ENCODE measurements at regions not wholly inside any gene's neighbourhood (a gene's known extent, or its start where the extent isn't known, plus 50 kb on each side); places are given as distances from the start of the nearest gene placed in this dataset.

DNA sequence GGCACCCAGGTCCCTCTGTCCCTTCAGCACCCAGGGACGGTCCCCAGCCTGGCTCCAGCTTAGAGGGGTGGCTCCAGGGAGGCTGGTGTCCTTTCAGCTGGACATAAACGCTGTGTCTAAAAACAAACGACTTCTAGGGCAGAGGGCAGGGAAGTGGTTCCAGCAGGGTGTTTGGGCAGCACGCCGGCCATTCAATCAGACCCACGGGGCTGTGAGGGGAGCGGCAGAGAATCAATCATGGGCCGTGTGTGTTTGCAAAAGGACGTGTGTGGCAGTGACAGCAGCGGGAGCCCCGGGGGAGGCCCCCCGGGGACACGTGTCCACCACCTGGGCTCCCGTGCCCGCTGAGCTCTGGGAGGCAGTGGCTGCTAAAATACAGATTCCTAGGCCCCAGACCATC lies 127.7 kb downstream of the MN1 start:
- CTCF ChIA-PET: no interaction called here
- POLR2A ChIA-PET (ENCODE audit: low non-redundant PET): no interaction called here
- peak overlapping the region; percentile 88 for H3K27ac ChIP-seq
- no peak for DNase-seq (ENCODE audit: low spot score)
- TF ChIP-seq, protein P1, sequence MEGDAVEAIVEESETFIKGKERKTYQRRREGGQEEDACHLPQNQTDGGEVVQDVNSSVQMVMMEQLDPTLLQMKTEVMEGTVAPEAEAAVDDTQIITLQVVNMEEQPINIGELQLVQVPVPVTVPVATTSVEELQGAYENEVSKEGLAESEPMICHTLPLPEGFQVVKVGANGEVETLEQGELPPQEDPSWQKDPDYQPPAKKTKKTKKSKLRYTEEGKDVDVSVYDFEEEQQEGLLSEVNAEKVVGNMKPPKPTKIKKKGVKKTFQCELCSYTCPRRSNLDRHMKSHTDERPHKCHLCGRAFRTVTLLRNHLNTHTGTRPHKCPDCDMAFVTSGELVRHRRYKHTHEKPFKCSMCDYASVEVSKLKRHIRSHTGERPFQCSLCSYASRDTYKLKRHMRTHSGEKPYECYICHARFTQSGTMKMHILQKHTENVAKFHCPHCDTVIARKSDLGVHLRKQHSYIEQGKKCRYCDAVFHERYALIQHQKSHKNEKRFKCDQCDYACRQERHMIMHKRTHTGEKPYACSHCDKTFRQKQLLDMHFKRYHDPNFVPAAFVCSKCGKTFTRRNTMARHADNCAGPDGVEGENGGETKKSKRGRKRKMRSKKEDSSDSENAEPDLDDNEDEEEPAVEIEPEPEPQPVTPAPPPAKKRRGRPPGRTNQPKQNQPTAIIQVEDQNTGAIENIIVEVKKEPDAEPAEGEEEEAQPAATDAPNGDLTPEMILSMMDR (conservative IDR thresholded peaks at IDR 0.05; ENCODE audit: low read depth): no peak

DNA sequence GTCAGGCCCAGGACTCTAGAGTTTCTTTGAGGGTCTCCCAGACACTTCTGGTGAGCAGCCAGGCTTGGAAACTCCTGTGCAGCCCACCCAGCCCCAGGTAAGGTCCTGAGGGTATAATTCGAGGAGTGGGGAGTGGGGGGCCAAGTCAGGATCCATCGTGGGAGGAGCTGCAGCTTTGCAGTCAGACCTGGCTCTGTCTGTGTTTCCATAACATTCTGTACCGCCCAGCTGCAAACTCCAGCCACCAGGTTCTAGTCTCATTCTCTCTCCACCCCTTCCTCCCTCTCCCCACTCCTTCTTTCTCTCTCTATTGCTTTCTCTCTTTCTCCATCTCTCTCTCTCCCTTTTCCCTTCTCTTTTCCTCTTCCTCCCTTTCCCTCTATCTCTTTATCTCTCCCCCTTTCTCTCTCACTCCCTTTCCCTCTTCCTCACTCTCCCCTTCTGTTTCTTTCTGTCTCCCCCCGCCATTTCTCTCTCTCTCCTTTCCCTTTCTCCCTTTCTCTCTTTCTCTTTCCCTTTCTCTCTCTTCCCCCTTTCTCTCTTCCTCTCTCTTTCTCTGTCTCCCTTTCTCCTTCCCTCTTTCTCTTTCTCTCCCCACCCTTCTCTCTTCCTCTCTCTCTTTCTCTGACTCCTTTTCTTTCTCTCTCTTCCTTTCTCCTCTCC lies 127.2 kb downstream of the MN1 start:
- DNase-seq (ENCODE audit: low spot score): no peak
- ChIA-PET CTCF (no interaction called here), POLR2A (ENCODE audit: low non-redundant PET) (no interaction called here)
- H3K27ac ChIP-seq: peak overlapping the region; percentile 88; the same call in 1 of the 2 replicates
- TF ChIP-seq, protein P1 (conservative IDR thresholded peaks at IDR 0.05; ENCODE audit: low read depth): no peak

DNA sequence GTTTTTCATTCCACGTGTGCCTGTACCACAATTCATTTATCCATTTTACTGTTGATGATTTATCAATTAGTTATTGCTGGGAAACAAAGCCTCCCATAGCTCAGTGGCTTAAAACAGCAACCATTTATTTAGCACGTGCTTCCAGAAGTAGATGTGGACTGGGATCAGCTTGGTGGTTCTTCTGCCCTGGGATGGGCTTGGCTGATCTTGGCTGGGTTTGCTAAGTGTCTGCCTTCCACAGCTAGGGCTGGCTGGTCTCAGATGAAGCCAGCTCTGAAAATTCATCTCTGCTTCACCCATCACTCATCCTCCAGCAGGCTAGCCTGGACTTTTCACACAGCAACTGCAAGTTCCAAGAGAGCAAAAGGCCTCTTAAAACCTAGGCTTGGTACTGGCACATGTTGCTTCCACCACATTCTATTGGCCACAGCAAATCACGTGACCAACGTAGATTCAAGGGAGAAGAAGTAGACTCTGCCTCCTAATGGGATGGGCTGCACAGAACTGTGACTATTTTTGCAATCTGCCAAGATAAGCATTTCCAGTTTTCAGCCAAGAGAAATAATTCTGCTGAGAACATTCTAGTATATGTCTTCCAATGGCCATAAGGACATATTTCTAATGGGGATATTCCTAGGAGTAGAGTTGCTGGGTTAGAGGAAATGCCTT lies 124.9 kb downstream of the MN1 start:
- ChIA-PET POLR2A (ENCODE audit: low non-redundant PET) (no interaction called here), CTCF (no interaction called here)
- no peak overlapping the region for H3K27ac ChIP-seq
- TF ChIP-seq, protein P1 (conservative IDR thresholded peaks at IDR 0.05; ENCODE audit: low read depth): no peak
- no peak for DNase-seq (ENCODE audit: low spot score)

DNA sequence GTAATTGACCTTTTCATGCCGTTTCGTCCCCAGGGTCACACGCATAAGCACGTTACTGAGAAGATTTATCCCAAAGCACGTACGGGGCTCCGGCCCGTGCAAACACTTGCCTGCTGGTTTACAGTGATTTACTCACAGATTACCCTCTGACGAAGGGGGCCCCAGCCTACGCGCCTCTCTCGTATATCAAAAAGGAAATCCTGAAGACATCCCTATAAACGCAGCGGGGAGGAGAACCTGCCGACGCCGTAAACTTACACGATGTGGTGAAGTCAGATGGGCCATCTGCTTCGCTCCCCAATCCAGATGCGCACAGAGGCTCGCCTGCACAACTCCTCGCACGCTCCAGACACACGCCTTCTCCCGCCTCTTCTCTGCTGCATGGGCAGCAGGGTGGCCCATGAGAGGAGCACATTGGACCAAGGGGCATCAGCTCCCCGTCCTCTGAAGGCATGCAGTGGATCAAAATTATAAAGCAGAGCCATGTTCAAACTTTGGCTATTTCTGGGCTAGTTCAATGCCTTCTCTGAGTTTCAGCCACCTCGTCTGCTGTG lies 123.6 kb downstream of the MN1 start:
- ChIA-PET POLR2A (ENCODE audit: low non-redundant PET) (no interaction called here), CTCF (no interaction called here)
- no peak for DNase-seq (ENCODE audit: low spot score)
- TF ChIP-seq, protein P1 (conservative IDR thresholded peaks at IDR 0.05; ENCODE audit: low read depth): no peak
- no peak overlapping the region for H3K27ac ChIP-seq

DNA sequence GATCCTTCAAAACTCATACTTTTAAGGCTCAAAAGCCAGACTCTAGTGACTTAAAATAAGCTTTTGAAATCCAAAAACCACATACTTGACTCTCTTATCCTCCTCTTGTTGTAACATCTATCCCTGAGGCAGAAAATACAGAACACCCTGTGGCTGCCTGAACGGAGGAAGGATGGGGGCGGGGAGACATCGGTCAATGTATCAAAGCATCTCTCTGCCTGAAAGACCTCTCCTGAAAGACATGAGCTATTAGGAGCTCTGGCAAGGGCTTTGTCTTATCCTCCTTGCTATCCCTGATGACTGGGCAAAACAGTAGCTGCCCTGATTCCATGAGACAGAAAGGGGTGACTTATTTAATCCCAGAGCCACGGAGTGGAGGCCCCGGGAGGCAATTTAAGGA lies 122.4 kb downstream of the MN1 start:
- ChIA-PET CTCF (interaction anchor here (0.5 kb wide), 1 partner anchor 328 kb away, joined by 3 read pairs; no protein-coding TSS in a partner anchor), POLR2A (ENCODE audit: low non-redundant PET) (no interaction called here)
- no peak for DNase-seq (ENCODE audit: low spot score)
- no peak overlapping the region for H3K27ac ChIP-seq
- TF ChIP-seq, protein P1 (conservative IDR thresholded peaks at IDR 0.05; ENCODE audit: low read depth): no peak

DNA sequence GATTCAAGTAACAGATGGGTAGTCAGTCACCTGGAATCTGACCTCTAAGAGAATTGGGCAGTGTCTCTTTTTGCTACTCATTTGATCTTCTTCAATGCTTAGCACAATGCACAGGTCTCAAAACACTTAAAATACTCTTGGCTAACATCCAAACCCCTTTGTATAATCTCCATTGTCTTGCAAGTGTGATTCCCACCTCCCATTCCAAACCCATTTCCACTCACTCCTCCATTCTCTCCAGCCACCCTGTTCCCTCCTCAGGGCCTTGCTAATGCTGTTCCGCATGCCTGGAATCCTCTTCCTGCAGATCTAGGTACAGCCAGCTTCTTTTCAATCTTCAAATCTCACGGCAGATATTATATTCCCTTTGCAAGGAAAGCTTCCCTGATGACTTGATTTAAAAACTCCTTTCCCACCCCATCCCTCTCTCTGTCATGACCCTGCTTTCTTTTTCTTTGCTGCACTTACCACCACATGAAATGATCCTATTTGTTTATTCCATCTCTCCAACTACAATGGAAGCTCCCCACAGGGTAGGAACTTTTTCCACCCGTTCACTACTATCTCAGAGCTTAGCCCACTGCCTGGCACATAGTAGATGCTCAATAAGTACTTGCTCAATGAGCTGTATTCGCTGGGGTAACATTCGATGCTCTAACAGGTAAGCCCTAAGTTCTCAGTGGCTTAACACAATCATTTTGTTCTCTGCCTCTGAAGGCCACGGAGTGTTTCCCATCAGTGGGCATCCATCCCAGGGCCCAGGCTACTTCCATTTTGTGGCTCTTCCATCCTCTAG lies 121.7 kb downstream of the MN1 start:
- ChIA-PET POLR2A (ENCODE audit: low non-redundant PET) (no interaction called here), CTCF (interaction anchor here (0.5 kb wide), 1 partner anchor 328 kb away, joined by 3 read pairs; no protein-coding TSS in a partner anchor)
- TF ChIP-seq, protein P1 (conservative IDR thresholded peaks at IDR 0.05; ENCODE audit: low read depth): no peak
- no peak overlapping the region for H3K27ac ChIP-seq
- no peak for DNase-seq (ENCODE audit: low spot score)
